IgD-negative memory B cell (primary cell): ENCODE measurements at regions not wholly inside any gene's neighbourhood (a gene's known extent, or its start where the extent isn't known, plus 50 kb on each side); places are given as distances from the start of the nearest gene placed in this dataset.
A peak's percentile ranks its signal among the peaks of the same experiment; 100 is the strongest.
"Not testable (repeated sequence)": the region's sequence is repeated elsewhere in the genome, so short reads cannot be mapped to it uniquely, and the experiment has no call there.

Experiments
- H3K27ac Mint-ChIP-seq, 3 donors: one replicate each; pipeline ENCODE4 v1.8.0; 2020 to 2022; ENCODE audit warnings: mild to moderate bottlenecking in 3 of 3, mixed read lengths in 3 of 3, moderate library complexity in 1 of 3
- H3K27me3 Mint-ChIP-seq: one replicate; pipeline ENCODE4 v1.8.0; 2021; ENCODE audit warnings: mixed read lengths
- H3K36me3 Mint-ChIP-seq: one replicate; pipeline ENCODE4 v1.8.0; 2020; ENCODE audit warnings: mild to moderate bottlenecking, mixed read lengths
- H3K4me1 Mint-ChIP-seq, 3 donors: one replicate each; pipeline ENCODE4 v1.8.0; 2020 to 2022; ENCODE audit warnings: mixed read lengths in 3 of 3, mild to moderate bottlenecking in 1 of 3
- H3K4me3 Mint-ChIP-seq, 4 donors: one replicate each; pipeline ENCODE4 v1.8.0; 2020 to 2022; ENCODE audit warnings: mild to moderate bottlenecking in 4 of 4, mixed read lengths in 4 of 4, moderate library complexity in 3 of 4
- H3K9me3 Mint-ChIP-seq, 3 donors: one replicate each; pipeline ENCODE4 v1.8.0; 2020 to 2021; ENCODE audit warnings: mixed read lengths in 3 of 3, mild to moderate bottlenecking in 1 of 3

DNA sequence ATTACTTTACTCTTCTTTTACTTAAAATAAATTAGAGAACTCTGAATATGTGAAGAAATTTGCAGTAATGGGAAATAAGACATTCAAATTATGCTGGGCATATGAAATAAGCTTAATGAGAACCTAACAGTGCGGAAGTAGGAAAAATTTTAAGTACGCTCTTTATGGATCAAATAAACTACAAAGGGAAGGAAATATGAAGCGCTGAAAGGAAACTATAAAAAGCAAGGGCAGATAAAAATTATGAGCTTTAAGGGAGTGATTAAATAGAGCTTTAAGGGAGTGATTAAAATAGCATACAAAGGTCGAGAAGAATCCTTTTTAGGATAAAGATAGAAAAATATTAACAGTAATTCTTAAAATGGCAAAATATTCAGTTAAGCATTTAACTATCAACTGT is 118.3 kb upstream of the AADACL2 start:
- Mint-ChIP-seq H3K4me3 (no peak overlapping the region), H3K27ac (no peak overlapping the region), H3K36me3 (no peaks in the 10 kb centered on the region), H3K9me3 (peaks cover 0 to 6% (median 5%) of the 10 kb centered on the region in 3 donors), H3K27me3 (no peaks in the 10 kb centered on the region), H3K4me1 (no peaks in the 10 kb centered on the region)

DNA sequence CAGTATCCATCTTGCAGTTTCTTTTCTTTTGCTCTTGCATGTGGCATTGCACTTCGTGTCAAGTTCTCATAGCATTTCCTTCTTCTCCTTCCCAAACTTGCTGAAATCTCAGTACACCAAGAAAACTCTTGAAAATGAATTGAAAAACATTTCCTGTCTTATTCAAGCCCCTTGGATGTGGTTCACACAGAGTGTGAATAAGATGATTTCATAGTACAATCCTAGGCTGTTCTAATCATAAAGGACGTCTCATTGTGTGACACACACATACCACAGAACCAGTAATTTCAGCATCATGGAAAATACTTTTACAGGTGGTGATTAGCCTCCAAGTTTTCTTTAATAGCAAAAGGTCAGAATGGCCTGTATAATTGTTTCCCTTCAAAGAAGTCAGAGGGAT is 121.6 kb upstream of the AADACL2 start:
- Mint-ChIP-seq H3K4me1 (no peaks in the 10 kb centered on the region), H3K27ac (no peak overlapping the region), H3K4me3 (no peak overlapping the region), H3K36me3 (no peaks in the 10 kb centered on the region), H3K27me3 (peaks cover 2% of the 10 kb centered on the region), H3K9me3 (peaks cover 6 to 10% (median 6%) of the 10 kb centered on the region in 3 donors)

DNA sequence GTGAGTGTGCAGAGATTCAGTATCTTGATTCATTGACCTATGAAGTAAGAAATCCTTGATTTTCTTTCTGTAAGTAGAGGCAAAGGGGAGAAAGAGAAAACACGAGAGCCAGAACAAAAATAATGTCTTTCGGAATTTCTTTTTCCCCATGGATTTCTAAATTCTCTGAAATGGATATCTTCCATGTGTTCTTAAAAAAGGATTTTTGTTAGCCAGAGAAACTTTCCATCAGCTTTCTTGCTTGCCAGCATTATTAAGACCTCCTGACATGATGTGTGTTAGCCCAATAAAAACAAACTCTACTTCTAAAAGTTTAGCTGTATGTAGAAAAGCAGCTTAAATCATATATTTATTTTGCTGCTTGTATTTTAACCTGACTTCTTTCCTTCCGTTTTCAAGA is 122.3 kb upstream of the AADACL2 start:
- Mint-ChIP-seq H3K36me3 (no peaks in the 10 kb centered on the region), H3K9me3 (peaks cover 6 to 10% (median 6%) of the 10 kb centered on the region in 3 donors), H3K27ac (no peak overlapping the region), H3K4me3 (no peak overlapping the region), H3K27me3 (peaks cover 2% of the 10 kb centered on the region), H3K4me1 (no peaks in the 10 kb centered on the region)

DNA sequence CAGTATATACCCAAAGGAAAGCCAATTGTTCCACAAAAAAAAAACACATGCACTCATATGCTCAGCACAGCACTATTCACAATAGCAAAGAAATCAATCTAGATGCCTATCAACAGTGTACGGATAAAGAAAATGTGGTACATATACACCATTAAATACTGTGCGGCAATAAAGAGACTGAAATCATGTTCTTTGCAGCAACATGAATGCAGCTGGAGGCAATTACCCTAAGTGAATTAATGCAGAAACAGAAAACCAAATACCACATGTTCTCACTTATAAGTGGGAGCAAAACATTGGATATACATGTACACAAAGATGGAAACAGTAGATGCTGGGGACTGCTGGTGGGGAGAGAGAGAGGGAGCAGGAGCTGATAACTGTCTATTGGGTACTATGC is 124.2 kb upstream of the AADACL2 start:
- H3K27ac Mint-ChIP-seq: no peak overlapping the region
- H3K27me3 Mint-ChIP-seq: peaks cover 2% of the 10 kb centered on the region
- no peak overlapping the region for H3K4me3 Mint-ChIP-seq
- no peaks in the 10 kb centered on the region for H3K36me3 Mint-ChIP-seq
- peaks cover 6 to 10% (median 6%) of the 10 kb centered on the region in 3 donors for H3K9me3 Mint-ChIP-seq
- no peaks in the 10 kb centered on the region for H3K4me1 Mint-ChIP-seq

DNA sequence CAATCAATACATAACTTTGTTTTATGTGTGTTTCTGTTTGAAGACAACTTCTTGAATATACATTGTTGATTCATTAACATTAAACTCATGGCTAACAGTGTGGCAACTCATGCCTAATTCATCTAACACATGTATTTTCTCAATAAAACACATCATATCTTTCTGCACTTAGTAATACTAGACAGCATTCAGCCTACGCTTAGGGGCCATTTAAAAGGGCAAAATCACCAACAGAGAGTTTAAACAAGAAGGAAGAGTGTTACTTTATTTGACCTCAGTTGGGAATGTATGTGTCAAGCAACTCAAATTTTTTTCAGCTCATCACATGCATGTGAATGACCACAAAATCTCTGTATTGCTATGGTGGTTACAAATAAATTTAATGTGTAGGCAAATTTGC is 128.8 kb upstream of the AADACL2 start:
- no peaks in the 10 kb centered on the region for H3K4me1 Mint-ChIP-seq
- no peaks in the 10 kb centered on the region for H3K36me3 Mint-ChIP-seq
- peaks cover 2% of the 10 kb centered on the region for H3K27me3 Mint-ChIP-seq
- no peak overlapping the region for H3K27ac Mint-ChIP-seq
- H3K4me3 Mint-ChIP-seq: no peak overlapping the region
- H3K9me3 Mint-ChIP-seq: peaks cover 0 to 5% (median under 1%) of the 10 kb centered on the region in 3 donors

DNA sequence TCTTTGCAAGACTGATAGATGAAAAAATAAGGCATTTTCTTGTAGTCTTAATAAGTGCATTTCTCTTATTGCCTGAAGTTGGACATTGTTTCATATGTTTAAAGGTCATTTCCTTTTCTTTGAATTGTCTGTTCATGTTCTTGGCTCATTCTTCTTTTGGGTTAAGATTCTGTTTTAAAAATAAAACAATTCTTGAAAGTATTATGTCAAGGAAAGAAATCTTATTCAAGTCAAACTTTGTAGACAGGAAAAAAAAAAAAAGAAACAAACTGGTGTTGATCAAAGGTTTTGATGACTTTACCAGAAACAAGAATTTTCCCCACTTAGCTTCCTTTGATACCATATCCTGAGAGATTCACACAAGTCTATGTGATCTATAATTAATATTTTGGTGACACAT is 132.9 kb upstream of the AADACL2 start:
- no peak overlapping the region for H3K27ac Mint-ChIP-seq
- H3K27me3 Mint-ChIP-seq: no peaks in the 10 kb centered on the region
- peaks cover 0 to 1% (median 0%) of the 10 kb centered on the region in 3 donors for H3K4me1 Mint-ChIP-seq
- no peaks in the 10 kb centered on the region for H3K36me3 Mint-ChIP-seq
- H3K4me3 Mint-ChIP-seq: no peak overlapping the region
- peaks cover 0 to 1% (median 0%) of the 10 kb centered on the region in 3 donors for H3K9me3 Mint-ChIP-seq

DNA sequence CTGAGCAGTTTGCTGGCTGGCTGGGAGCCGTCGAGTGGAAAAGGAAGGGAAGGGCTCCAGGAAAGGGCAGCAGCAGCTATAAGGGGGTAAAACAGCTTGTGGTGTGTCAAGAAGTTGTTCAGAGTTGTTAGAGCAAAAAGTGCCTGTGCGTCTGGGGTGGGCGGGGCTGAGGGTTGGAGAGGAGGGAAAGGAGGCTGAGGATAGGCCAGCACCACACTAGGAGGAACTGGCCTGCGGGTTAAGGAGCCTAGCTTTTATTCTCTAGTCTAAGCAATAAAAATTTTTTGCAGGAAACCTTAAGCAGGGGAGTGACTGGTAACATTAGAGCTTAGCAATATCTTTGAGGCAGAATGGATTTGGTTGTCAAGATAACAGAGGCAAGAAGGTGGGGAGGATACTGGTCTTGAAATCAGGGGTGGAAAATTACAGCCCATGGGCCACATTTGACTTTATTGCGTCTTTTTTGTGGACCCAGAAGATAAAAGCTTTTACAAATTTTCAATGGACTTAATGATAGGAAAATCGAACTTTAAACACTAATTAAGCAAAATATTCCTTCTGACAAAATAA is 134.5 kb upstream of the AADACL2 start:
- Mint-ChIP-seq H3K9me3 (peaks cover 0 to 1% (median 0%) of the 10 kb centered on the region in 3 donors), H3K27ac (no peak overlapping the region), H3K27me3 (no peaks in the 10 kb centered on the region), H3K4me3 (peak overlapping the region in 2 of 4 donors; percentile 25 to 49), H3K36me3 (no peaks in the 10 kb centered on the region), H3K4me1 (peaks cover 0 to 1% (median 0%) of the 10 kb centered on the region in 3 donors)

DNA sequence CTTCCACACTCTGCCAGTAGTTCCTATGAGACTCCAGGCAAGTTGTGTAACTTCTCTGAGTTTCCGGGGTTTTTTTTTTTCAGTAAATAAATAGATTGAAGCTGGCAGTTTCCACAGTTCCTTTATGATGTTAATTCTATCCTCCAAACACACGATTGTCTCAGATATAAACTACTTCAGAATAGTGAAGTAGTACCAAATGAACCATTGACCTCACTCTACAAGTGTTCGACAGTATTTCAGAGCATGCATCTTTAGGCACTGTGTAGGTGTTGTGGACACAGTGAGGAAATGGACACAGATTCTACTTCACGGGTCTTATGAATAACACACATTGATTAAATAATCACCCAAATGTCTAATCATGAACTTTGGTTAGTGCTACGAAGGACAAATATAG is 136.1 kb upstream of the IGSF10 start:
- Mint-ChIP-seq H3K36me3 (no peaks in the 10 kb centered on the region), H3K27me3 (peaks cover 1% of the 10 kb centered on the region), H3K9me3 (peaks cover 0 to 1% (median 0%) of the 10 kb centered on the region in 3 donors), H3K4me3 (no peak overlapping the region), H3K4me1 (peaks cover 0 to 1% (median 0%) of the 10 kb centered on the region in 3 donors), H3K27ac (no peak overlapping the region)

DNA sequence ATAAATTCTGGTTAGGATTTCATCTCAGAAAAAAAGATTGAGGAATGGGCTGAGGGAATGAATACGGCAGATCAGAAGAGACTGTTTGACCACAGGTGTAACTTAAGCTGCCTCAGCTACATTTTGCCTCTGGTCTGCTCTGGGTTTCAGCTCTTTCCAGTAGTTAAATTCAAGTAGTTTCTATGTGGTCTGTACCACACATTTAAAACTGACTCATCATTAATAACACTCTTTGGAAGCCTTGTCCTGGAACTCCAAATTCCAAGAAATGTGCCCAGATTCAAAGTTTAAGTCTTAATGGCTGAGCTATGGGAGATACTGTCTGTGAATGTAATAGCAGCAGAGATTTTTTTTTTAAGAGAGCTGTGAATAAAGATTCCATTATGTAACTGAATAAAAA is 133.1 kb upstream of the IGSF10 start:
- Mint-ChIP-seq H3K27ac (no peak overlapping the region), H3K4me1 (peaks cover 0 to 1% (median 0%) of the 10 kb centered on the region in 3 donors), H3K9me3 (peaks cover 0 to 1% (median 0%) of the 10 kb centered on the region in 3 donors), H3K36me3 (no peaks in the 10 kb centered on the region), H3K27me3 (peaks cover 1% of the 10 kb centered on the region), H3K4me3 (no peak overlapping the region)

DNA sequence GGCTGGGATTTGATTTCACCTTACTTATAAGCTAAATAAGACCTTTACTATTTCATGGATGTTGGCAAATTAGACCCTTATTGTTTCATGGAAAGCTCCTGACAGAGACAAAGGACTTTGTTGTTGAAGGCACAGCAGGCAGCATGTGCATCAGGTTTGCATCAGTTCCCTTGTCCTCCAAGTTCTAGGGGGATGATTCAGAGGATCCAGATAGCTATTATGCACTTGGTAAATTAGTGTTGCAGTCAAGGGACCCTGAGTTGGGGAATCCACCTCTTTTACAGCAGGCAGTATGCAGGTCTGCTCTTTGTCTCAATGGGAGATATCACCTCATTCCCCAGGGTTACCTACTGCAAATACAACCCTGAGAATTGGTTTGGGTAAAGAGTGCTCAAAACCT is 131.4 kb upstream of the IGSF10 start:
- Mint-ChIP-seq H3K27ac (no peak overlapping the region), H3K4me3 (no peak overlapping the region), H3K27me3 (peaks cover 1% of the 10 kb centered on the region), H3K9me3 (peaks cover 0 to 2% (median 1%) of the 10 kb centered on the region in 3 donors), H3K36me3 (no peaks in the 10 kb centered on the region), H3K4me1 (no peaks in the 10 kb centered on the region)

DNA sequence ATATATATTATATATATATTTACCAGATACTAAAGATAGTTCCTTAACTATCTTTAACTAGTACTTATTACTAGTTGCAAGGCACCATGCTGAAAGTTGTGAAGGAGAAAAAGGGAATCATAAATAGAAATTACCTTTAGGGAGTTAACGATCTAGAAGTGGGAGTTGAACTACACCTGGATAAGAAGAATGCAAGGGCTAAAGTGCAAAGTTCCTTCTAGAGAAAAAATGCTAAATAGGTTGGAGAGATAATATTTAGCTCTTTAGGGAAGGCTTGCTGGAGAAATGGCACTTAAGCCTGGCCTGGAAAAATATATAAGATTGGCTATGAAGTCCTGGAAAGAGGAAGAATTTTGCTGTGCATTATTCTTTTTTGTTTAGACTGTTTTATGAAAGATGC is 130.6 kb upstream of the IGSF10 start:
- Mint-ChIP-seq H3K27ac (no peak overlapping the region), H3K9me3 (peaks cover 0 to 2% (median 1%) of the 10 kb centered on the region in 3 donors), H3K27me3 (peaks cover 1% of the 10 kb centered on the region), H3K36me3 (no peaks in the 10 kb centered on the region), H3K4me3 (no peak overlapping the region), H3K4me1 (no peaks in the 10 kb centered on the region)

DNA sequence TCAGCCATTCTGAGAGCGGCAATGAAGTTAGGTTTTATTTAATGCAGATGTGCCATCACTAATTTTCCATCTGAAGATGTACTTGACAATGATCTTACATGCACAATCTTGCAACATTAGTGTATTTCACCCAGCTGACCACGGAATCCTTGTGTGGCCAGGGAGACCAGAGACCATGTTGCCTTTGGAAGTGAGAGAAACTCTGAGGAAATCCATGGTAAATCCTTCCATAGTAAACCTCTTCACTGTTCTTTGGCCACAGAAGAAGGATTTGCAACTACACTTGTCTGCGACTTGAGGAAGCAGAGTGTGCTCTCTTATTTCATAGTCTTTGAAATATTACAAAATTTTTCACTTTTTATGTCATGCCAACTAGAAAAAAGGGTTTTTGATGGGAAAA is 128.4 kb upstream of the IGSF10 start:
- Mint-ChIP-seq H3K9me3 (peaks cover 0 to 2% (median 1%) of the 10 kb centered on the region in 3 donors), H3K4me1 (no peaks in the 10 kb centered on the region), H3K36me3 (peaks cover 1% of the 10 kb centered on the region), H3K4me3 (no peak overlapping the region), H3K27me3 (peaks cover 1% of the 10 kb centered on the region), H3K27ac (no peak overlapping the region)

DNA sequence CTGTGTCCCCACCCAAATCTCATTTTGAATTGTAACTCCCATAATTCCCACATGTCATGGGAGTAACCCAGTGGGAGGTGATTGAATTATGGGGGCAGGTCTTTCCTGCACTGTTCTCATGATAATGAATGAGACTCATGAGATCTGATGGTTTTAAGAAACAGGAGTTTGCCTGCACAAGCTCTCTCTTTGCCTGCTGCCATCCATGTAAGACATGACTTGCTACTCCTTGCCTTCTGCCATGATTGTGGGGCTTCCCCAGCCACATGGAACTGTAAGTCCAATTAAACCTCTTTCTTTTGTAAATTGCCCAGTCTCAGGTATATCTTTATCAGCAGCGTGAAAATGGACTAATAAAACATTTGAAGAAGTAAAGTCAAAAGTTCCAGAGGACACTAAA is 126.8 kb upstream of the IGSF10 start:
- H3K9me3 Mint-ChIP-seq, H3K36me3 Mint-ChIP-seq, H3K27me3 Mint-ChIP-seq, H3K4me3 Mint-ChIP-seq, H3K27ac Mint-ChIP-seq, H3K4me1 Mint-ChIP-seq: not testable (repeated sequence)

DNA sequence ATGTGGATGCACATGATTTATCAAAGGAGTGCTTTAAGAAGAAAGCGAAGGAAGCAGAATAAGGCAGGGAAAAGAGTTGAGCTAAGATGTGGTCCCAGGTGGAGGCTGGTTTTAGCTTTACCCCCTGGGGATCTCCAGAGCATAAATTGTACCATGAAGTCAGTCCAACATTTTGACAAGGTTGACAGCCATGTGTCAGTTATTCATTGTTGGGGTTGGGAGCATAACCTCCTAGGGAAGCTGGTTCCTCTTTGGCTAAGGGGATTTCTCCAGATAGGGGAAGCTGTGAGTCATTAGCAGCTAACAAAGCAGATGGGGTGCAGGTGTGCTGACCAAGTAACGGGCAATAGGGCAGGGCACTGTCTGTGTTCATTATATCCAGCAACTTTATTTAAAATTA is 123.7 kb upstream of the IGSF10 start:
- H3K36me3 Mint-ChIP-seq: peaks cover 1% of the 10 kb centered on the region
- H3K4me3 Mint-ChIP-seq: no peak overlapping the region
- H3K27ac Mint-ChIP-seq: no peak overlapping the region
- H3K9me3 Mint-ChIP-seq: peaks cover 0 to 2% (median 1%) of the 10 kb centered on the region in 3 donors
- no peaks in the 10 kb centered on the region for H3K4me1 Mint-ChIP-seq
- no peaks in the 10 kb centered on the region for H3K27me3 Mint-ChIP-seq

DNA sequence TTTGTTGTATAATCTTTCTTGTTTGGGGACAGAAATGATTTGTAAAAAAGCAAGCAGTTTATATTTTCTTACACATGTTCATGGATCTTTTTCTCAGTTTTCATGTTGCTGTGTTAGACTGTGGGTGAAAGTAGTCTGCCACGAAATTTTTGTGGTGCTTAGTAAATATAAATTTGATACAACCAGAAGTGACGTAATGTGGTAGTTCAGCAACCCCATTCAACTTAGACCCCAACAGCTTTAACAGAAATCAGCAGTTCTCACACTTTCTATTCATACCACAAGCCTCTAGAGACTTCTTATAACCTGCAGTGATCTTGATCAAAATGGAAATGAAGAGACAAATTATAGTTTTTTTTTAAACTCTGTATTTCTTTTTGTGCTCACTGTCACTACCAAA is 120.2 kb upstream of the IGSF10 start:
- Mint-ChIP-seq H3K27me3 (peaks cover 2% of the 10 kb centered on the region), H3K9me3 (peaks cover 2 to 6% (median 4%) of the 10 kb centered on the region in 3 donors), H3K27ac (no peak overlapping the region), H3K4me1 (no peaks in the 10 kb centered on the region), H3K36me3 (peaks cover 3% of the 10 kb centered on the region), H3K4me3 (no peak overlapping the region)

DNA sequence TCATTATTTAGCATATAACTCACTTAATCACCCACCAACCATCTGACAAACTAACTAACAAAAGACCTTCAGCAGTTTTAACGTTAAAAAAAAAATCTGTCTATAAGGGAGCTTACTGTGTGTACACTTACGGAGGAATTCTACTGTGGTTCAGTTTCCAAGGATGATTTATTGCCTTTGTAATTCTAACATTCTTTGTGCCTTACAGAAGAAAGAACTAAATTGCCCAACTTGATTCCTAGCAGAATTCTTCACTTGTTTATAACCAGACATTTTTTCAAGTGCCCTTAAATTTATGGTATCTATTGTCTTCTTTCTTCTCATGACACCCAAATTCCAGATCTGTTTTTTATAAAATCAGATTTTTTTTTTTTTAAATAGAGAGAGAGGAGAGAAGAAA is 119.7 kb upstream of the IGSF10 start:
- Mint-ChIP-seq H3K27me3 (peaks cover 2% of the 10 kb centered on the region), H3K9me3 (peaks cover 2 to 6% (median 4%) of the 10 kb centered on the region in 3 donors), H3K4me3 (no peak overlapping the region), H3K4me1 (no peaks in the 10 kb centered on the region), H3K36me3 (peaks cover 3% of the 10 kb centered on the region), H3K27ac (no peak overlapping the region)
